Fibroblast of lung (primary cell): ENCODE measurements at regions not wholly inside any gene's neighbourhood (a gene's known extent, or its start where the extent isn't known, plus 50 kb on each side); places are given as distances from the start of the nearest gene placed in this dataset.

Source experiments
- DNase-seq, 2 donors: peaks; one replicate each; pipeline versions ENCODE4 v3.0.0 to v3.0.0-alpha.2; 2010; ENCODE audit warnings: low read depth in 2 of 2
- H2AFZ ChIP-seq: 2 replicates; pipeline ENCODE4 v1.5.1; 2012; ENCODE audit warnings: low read length, control low read depth, inconsistent platforms
- H3K27ac ChIP-seq: 2 replicates; pipeline ENCODE4 v1.5.1; 2011; ENCODE audit warnings: low read length, control low read depth; ENCODE audit not compliant: insufficient read depth
- H3K27me3 ChIP-seq: 2 replicates; pipeline ENCODE4 v1.5.1; 2011; ENCODE audit warnings: mild to moderate bottlenecking, low read length; ENCODE audit not compliant: control insufficient read depth, insufficient read depth
- H3K36me3 ChIP-seq: 2 replicates; pipeline ENCODE4 v1.5.1; 2011; ENCODE audit warnings: low read length; ENCODE audit not compliant: control insufficient read depth, insufficient read depth
- H3K4me1 ChIP-seq: 2 replicates; pipeline ENCODE4 v1.5.1; 2011; ENCODE audit warnings: low read length; ENCODE audit not compliant: control insufficient read depth, insufficient read depth; ENCODE audit errors: extremely low read depth
- H3K4me2 ChIP-seq: 2 replicates; pipeline ENCODE4 v1.5.1; 2011; ENCODE audit warnings: low read length, control low read depth; ENCODE audit not compliant: insufficient read depth; ENCODE audit errors: extremely low read depth
- H3K4me3 ChIP-seq, 4 experiments: fragments of 200-600 bp in 1 of 4; sonication (generic) in 1 of 4; replicated peaks in 1 of 4; 2 replicates each; pipeline ENCODE4 v1.5.1; 2011 to 2016; ENCODE audit warnings: low read length in 4 of 4, low read depth in 3 of 4, mild to moderate bottlenecking in 3 of 4, control low read depth in 2 of 4, inconsistent platforms in 1 of 4, mixed read lengths in 1 of 4; ENCODE audit not compliant: insufficient read depth in 1 of 4; ENCODE audit errors: control extremely low read depth in 1 of 4
- H3K79me2 ChIP-seq: 2 replicates; pipeline ENCODE4 v1.5.1; 2012; ENCODE audit warnings: mild to moderate bottlenecking, low read length, inconsistent platforms; ENCODE audit not compliant: control insufficient read depth, insufficient read depth
- H3K9ac ChIP-seq: 2 replicates; pipeline ENCODE4 v1.5.1; 2011; ENCODE audit warnings: mild to moderate bottlenecking, low read length, control low read depth; ENCODE audit not compliant: insufficient read depth
- H3K9me3 ChIP-seq: 2 replicates; pipeline ENCODE4 v1.5.1; 2012; ENCODE audit warnings: low read depth, low read length; ENCODE audit not compliant: control insufficient read depth, insufficient read depth
- H4K20me1 ChIP-seq: 2 replicates; pipeline ENCODE4 v1.5.1; 2011; ENCODE audit warnings: low read length; ENCODE audit not compliant: control insufficient read depth, insufficient read depth; ENCODE audit errors: extremely low read depth
- CTCF ChIP-seq, 2 donors: IDR thresholded peaks in 1 of 2; conservative IDR thresholded peaks in 1 of 2; 1 replicate in 1 of 2; 2 replicates in 1 of 2; pipeline ENCODE4 v1.5.1; 2011 to 2012; ENCODE audit warnings: low read length in 2 of 2, control low read depth in 1 of 2, inconsistent platforms in 1 of 2, low read depth in 1 of 2, mild to moderate bottlenecking in 1 of 2
- EZH2 ChIP-seq: IDR thresholded peaks from 2 replicates; pipeline ENCODE4 v1.5.1; 2012; ENCODE audit warnings: low read length, control low read depth, mild to moderate bottlenecking; ENCODE audit errors: missing control alignments

- no peak overlapping the region for H3K27ac ChIP-seq
- no peak overlapping the region for H2AFZ ChIP-seq
- DNase-seq: peak; percentile 43 to 77
- no peaks in the 10 kb centered on the region for H3K9me3 ChIP-seq
- no peak overlapping the region for H3K4me2 ChIP-seq
- H3K36me3 ChIP-seq: no peaks in the 10 kb centered on the region
- peaks cover 6% of the 10 kb centered on the region for H3K4me1 ChIP-seq
- no peak for TF ChIP-seq EZH2
- TF ChIP-seq CTCF (conservative IDR thresholded peaks at IDR 0.05 in 1 of 2, IDR thresholded peaks at IDR 0.05 in 1 of 2; ENCODE audit: low read depth in 1 of 2, low read length in 2 of 2): no peak
- no peaks in the 10 kb centered on the region for H3K79me2 ChIP-seq
- no peak overlapping the region for H3K9ac ChIP-seq
- H3K27me3 ChIP-seq: no peaks in the 10 kb centered on the region
- no peak overlapping the region for H3K4me3 ChIP-seq
- H4K20me1 ChIP-seq: no peaks in the 10 kb centered on the region
These were observed 86.4 kb upstream of the HK2 start for GRCh38 chr2:74747411-74748080.

- H3K79me2 ChIP-seq: no peaks in the 10 kb centered on the region
- no peaks in the 10 kb centered on the region for H4K20me1 ChIP-seq
- H3K27me3 ChIP-seq: no peaks in the 10 kb centered on the region
- H3K27ac ChIP-seq: no peak overlapping the region
- H2AFZ ChIP-seq: no peak overlapping the region
- no peak overlapping the region for H3K4me3 ChIP-seq
- no peak for DNase-seq
- no peaks in the 10 kb centered on the region for H3K9me3 ChIP-seq
- no peak overlapping the region for H3K9ac ChIP-seq
- TF ChIP-seq EZH2: no peak
- no peak for TF ChIP-seq CTCF (conservative IDR thresholded peaks at IDR 0.05 in 1 of 2, IDR thresholded peaks at IDR 0.05 in 1 of 2; ENCODE audit: low read depth in 1 of 2, low read length in 2 of 2)
- H3K4me2 ChIP-seq: no peak overlapping the region
- peaks cover 6% of the 10 kb centered on the region for H3K4me1 ChIP-seq
- no peaks in the 10 kb centered on the region for H3K36me3 ChIP-seq
These were observed 85.3 kb upstream of the HK2 start for GRCh38 chr2:74748665-74749064.

GRCh38 chr2:74749432-74749831 lies 84.5 kb upstream of the HK2 start:
- Histone ChIP-seq H3K79me2 (no peaks in the 10 kb centered on the region), H3K36me3 (no peaks in the 10 kb centered on the region), H3K4me3 (no peak overlapping the region), H3K9me3 (no peaks in the 10 kb centered on the region), H4K20me1 (no peaks in the 10 kb centered on the region), H3K27ac (no peak overlapping the region), H3K4me1 (peaks cover 6% of the 10 kb centered on the region), H3K9ac (no peak overlapping the region), H2AFZ (no peak overlapping the region), H3K27me3 (no peaks in the 10 kb centered on the region), H3K4me2 (no peak overlapping the region)
- TF ChIP-seq EZH2 (no peak), CTCF (conservative IDR thresholded peaks at IDR 0.05 in 1 of 2, IDR thresholded peaks at IDR 0.05 in 1 of 2; ENCODE audit: low read depth in 1 of 2, low read length in 2 of 2) (no peak)
- no peak for DNase-seq
